Middle frontal gyrus (tissue), 1 donor: ENCODE measurements at regions not wholly inside any gene's neighbourhood (a gene's known extent, or its start where the extent isn't known, plus 50 kb on each side); places are given as distances from the start of the nearest gene placed in this dataset.
"Not testable (repeated sequence)": the region's sequence is repeated elsewhere in the genome, so short reads cannot be mapped to it uniquely, and the experiment has no call there.

Source experiments
- DNase-seq: peaks from one replicate; pipeline ENCODE4 v3.0.0-alpha.2; 2015; ENCODE audit warnings: low spot score; ENCODE audit errors: extremely low spot score

DNA sequence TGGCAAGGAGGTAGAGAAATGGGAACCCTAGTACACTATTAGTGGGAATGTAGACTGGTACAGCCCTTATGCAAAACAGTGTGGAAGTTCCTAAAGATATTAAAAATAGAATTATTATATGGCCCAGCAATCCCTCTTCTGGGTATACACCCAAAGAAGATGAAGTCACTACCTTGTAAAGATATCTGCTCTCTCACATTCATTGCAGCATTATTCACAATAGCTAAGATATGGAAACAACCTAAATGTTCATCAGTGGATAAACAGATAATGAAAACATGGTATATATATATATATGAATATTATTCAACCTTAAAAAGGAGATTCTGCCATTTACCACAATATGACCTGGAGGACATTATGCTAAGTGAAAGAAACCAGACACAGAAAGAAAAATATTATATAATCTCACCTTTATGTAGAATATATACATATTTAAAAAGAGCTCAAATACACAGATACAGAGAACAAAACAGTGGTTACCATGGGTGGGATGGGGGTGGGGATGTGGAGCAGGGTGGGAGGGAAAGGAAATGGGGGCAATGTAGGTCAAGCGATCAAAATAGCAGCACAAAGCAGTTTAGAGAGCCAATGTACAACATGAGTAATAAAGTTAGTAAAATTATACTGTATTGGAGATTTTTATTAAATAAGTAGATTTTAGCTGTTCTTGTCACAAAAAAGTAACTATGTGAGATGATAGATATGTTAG, 138.6 kb downstream of the SPRY1 start:
- DNase-seq = no peak

DNA sequence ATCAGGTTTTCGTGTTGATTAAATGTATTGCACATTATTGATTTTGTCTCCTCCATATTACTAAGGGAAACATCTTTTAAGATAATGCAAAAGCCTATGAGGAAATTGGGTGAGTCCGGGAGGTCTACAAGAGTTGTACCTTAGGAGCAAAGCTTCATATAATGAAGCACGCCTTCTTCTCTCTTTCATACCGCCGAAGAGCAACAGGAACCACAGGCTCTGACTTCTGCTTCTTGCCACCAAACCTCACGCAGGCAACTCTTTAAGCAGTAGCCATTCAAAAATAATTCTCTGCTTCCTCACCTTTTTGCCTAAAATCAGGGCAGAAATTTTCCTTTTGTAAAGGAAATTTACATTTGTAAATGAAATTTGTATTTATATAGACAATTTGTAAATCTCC, 139.6 kb downstream of the SPRY1 start:
- DNase-seq = no peak

DNA sequence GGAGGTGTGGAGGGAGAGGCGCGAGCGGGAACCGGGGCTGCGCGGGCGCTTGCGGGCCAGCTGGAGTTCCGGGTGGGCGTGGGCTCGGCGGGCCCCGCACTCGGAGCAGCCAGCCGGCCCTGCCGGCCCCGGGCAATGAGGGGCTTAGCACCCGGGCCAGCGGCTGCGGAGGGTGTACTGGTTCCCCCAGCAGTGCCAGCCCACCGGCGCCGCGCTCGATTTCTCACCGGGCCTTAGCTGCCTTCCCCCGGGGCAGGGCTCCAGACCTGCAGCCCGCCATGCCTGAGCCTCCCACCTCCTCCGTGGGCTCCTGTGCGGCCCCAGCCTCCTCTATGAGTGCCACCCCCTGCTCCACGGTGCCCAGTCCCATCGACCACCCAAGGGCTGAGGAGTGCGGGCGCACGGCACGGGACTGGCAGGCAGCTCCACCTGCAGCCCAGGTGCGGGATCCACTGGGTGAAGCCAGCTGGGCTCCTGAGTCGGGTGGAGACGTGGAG, 141.4 kb downstream of the SPRY1 start:
- not testable (repeated sequence) for DNase-seq

DNA sequence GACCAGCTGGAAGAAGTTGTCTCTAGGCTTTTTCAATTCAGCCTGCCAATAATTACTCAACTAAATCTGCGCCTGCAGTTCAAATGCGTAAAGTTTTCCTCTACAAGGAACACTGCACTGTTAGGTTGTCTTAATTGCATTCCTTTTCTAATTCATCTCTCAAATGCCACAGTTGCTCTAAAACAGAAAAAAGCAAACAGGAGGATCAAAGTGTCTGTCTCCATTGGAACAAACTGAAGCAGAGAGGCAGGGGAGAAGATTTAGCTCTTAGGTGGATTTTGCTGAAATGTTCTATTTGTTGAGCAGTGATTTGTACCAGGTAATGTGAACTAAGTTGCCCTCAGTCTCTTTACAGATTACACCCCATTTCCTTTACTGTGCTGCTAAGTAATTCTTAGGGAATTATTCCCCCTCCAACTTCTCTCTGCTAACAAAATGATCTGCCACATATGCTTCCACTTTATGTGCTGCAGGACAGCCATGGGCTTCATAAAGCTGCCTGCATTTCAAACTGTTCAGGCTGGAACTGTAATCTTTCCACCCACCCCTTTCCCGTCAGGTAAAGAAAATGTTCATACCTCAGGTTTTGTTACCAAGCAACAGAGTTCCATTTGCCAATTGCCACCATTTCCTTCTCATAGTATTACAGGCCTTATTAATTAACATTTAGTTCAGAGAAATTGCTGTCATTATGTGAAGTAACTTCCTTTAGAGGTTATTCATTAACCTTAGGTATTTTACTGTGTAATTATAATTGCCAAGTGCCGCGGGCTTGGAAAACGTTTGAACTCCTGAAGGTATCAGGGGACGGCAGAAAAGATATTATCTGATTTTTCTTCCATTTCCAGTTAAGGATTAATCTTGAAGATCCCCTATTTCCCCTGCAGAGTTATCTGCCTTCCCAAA, 149.3 kb downstream of the SPRY1 start:
- no peak for DNase-seq

DNA sequence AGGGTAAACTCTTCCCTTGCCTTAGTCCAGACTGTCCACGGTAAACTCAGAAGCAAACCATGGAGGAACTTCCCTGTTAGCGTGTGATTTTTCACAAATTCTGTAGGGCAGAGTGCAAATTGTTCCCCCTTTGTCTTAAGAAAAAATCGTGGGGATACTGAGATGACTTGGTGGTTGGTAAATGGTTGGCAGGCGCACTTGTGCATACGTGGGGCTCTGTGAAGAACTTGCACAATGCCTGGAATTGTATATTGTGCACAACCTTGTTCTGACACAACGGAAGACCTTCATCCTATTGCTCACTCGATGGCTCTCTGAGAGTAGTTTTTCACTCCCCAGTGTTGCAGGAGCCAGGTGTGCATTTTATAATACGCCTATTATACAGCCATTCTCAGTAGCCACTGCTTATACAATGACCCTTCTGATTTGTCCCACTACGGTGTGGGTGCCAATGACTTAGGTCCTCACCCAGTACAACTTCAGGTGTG, 150.0 kb downstream of the SPRY1 start:
- DNase-seq = no peak

DNA sequence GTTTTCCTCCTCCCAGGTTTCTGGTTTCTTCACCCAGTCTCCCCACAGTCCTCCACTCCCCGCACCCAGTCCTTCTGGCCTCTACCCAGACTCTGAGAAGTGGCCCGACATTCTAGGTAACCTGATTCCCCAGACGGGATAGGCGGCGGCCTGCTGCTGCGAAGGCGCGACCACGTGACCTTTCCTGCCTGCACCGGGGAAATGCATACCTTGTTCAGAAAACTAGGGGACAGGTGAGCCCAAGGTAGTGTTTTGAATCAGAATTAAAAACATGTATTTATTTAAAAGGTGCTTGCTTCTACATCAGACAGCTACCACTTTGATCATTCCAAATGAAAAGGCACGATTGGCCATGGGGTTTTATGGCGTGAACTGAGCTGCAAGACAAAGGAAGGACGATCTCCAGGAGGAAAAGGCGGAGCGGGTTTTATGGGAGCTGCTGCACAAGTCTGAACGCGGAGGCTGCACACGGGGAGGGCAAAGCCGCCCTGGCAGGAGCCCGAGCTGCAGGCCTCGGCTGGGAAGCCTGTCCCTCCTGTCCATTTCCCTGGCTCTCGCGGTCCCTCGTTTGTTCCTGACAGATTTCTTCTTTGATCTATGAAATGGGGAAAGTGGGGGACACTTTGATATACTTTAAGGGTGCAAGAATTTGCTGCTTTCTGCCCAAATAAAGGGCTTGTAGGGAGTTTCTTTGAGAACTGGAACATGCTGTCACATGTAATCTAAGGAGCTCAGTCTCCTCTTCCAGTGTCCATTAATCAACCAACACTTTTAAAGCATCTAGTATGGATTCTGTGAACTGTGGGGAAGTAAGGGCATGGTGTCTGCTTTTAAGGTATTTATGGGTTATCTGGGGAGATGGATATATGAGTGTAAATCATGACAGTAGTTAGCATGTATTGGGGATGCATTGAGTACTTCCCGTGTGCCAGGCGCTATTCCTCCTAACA, 150.9 kb downstream of the SPRY1 start:
- DNase-seq = no peak

DNA sequence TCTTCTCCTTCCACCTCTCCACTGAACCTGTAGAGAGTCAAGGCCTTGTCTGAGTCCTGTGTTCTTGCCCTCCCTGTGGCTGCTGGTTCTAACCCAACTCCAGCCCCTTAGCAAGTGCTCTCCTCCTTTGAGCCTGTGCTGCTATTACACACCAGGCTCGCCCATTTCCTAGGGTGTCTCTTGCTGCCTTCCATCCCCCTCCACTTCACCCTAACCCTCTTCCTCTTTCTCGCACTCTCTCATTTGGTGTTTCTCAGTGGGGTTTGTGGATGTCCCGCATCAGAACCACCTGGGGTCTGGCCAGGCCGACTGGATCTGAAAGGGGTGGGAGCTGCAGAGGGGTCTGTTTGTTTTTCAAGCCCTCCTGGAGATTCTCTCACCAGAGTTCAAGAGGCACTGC, 156.7 kb downstream of the SPRY1 start:
- DNase-seq = no peak

DNA sequence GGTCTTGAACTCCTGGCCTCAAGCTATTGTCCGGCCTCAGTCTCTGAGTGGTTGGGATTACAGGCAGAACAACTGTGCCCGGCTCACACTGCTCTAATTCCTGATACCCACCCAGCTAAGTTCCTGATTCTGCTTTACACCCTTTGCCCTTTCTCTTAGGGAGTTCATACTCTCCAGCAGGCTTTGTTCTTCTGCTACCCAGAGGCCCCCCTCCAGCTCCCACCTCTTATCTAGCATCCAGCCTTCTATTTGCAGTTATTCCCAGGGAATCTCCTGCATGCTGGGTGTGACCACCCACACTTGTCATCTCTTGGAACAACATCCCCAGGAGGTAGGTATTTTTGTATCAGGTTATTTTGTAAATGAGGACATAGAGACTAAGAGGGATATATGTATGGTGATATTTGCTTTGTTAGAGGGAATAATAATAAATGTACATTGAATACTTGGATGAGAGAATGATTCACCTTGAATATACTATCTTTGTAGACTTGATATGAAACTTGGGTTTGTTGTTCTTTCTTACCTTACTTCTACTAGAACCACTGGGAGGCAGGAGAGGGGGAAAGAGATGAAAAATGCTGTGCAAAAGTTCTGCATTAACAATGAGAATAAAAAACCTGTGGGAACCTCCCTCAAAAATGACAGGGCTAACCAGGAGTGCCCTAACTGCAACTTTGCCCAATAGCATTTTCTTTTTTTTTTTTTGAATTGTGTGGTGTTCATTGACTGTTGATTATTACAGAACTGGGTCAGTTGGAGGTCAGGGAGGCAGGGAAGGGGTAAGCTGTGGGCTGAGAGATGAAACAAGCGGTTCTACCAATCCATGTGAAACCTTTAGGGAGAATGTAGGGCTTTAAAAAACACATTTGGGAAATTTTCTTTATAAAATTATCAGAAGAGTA, 157.4 kb downstream of the SPRY1 start:
- no peak for DNase-seq

DNA sequence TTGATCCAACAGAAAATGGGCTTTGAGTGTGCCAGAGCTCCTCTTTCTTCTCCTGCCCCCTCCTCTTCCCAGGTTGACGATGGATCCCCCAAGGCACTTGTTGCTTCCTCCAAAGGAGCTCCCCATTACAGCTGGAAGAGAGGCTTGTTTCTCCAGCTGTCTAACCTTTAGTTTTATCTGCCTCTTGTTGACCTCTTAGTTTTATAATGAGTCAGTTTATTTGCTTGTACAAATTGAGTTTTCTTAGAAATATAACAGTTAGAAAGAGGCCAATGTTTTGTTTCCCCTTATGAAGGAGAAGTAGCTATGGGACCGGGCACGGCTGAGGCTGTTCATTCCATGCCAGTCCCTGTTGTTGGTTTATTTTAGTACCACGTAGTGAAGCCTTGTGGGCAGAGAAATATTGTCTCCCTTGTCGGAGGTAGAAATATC, 158.2 kb downstream of the SPRY1 start:
- DNase-seq = no peak

DNA sequence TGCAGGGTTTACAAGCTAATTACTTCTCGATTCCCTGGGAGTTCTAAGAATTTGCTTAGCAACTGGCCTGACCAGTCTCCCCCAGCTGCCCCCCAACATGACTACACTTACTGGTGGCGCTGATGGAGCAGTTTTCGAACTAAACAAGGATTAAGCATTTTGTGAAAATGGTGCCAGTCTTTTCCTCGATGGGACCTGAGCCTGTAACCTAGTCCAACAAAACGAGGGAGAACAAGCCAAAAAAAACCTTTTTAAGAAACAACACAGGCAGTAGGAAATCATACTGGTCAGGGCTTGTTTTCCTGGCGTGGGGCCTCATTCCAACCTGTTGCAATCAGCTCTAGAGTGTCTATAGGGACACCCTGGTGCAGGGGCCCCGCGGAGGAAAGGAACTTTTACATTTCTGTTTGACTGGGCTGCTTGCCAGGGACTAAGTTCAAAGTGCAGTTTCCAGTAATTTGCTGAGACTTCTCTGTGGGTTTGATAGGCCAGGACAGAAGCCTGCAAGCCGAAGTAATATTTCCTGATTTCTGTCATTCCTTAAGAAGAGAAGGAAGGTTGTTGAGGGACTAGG, 158.7 kb downstream of the SPRY1 start:
- DNase-seq = no peak

DNA sequence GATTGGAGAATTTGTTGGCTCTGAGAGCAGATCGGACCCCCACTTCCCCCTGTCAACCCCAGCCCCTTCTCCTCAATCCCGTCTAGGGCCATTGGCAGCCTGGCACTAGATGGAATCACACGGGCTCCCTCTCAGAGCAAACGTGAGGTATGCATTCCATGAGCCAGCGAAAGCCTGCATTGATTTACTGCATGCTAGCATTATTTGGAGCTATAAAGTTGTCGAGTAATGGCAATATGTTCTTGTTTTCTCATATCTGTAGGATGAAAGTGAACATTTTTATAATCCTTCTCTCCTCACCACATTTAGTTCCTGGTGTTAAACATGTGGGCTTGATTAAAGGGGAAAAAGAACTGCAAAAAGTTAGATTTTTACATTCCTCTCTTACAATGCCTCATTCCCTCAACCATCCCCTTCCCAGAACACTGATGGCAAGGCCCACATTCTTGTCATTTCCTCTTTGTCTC, 159.2 kb downstream of the SPRY1 start:
- no peak for DNase-seq

DNA sequence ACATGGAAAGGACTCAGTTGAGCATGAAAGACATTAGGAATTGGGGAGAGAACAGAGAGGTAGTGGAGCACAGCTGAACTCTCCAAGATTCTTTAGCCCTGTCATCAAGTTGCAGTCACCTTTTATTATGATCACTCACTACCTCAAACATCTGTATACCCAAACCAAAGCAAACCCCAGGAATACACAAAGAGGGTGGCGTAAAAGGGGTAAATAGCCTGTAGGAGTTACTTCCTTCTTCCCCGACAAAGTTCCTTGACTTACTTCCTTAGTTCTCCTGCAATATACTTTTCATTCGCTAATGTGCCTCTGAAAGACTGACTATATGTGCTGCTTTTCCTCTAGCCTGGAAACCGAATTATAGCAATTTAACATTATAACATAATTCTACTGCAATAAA, 159.9 kb downstream of the SPRY1 start:
- DNase-seq = no peak

DNA sequence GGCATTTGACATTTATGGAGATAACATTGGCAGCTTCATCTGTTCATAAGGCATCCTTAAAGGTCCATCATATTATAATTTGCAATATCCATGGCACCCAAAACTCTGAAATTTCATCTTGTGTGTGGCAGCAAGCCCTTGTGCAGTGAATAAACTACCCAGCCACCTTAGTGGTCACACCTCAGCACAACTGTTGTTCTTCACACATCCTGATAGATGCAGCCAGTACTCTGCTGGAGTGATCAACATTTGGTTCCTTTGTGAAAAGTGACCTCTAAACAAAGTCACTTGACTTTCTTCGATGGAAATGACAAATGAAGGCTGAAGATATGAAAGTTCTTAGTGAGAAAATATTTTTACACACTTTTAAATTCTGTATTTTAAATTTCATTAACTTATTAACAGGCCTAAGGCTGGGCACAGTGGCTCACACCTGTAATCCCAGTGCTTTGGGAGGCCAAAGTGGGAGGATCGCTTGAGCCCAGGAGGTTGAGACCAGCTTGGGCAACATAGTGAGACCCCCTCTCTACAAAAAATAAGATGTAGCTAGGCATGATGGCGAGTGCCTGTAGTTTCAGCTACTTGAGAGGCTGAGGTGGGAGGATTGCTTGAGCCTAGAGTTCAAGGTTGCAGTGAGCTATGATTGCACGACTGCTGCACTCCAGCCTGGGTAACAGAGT, 161.4 kb downstream of the SPRY1 start:
- DNase-seq = no peak

DNA sequence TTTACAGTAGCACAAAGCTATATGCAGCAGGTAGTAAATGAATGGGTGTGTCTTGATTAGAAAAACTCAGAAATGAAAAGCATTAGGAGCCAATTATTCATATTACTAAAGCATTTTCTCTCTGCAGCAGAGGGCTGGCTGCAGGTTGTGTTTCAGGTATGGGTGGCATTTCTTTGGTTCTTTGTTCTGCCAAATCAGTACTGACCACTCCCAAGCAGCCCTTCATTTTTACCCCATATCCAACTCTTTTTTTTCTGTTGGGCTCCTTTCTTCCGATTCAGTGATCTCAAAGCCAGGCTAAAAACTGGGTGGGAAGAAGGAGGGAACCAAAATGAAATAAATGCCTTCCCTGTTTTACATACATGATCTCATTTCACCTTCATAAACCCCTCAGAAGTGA, 162.3 kb downstream of the SPRY1 start:
- DNase-seq = no peak

DNA sequence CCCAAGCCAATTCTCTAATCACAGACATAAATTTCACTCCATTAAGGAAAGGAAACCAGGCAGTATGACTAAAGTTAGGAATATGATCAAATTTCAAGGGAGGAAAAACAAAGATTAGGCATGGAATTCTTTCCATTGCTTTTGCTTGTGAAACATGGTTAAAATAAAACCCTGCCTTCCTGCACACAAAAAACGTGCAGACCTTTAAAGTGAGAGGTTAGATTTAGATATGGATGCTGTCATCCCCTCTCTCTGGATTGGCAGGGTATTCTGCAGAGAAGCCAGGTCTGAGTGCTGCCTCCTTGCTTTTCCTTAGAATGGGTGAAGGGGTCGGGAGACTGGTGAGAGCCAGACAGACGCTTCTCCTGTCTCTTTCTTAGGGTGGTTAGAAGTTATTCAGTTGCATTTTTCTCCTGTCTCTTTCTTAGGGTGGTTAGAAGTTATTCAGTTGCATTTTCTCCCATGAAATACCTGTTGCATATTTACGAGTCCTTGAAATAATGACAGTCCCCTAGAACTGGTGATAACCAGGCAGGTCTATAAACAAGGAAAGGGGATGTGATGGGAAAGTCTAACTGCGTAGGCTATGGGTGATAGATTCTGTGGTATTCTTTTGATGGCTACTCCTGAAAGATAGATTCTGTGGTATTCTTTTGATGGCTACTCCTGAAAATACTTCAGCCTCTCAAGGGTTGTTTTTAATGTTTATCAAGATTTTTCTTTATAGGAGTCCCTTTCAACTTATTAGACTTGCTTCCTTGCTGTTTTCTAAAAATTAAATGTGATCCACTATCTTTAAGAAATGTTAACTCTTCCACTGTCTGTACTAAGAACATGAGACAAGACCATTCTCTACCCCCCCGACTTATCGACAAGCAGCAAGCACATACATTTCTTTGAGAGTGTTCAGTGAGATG, 163.6 kb downstream of the SPRY1 start:
- no peak for DNase-seq

DNA sequence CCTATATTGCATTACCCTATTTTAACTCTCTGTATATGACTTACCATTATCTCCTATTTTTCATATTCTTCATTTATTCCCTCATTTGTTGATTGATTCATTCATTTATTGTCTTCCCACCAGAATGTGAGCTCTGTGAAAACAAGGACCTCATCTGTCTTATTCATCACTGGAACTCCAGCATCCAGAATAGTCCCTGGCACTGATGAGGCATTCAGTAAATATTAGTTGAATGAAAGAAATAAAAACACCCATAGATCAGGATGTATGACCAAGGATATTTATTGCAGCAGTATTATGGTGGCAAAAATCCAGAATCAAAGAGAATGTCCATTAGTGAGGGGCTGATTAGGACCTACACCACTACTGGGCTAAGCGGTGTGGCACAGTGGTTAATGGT, 164.9 kb downstream of the SPRY1 start:
- no peak for DNase-seq

DNA sequence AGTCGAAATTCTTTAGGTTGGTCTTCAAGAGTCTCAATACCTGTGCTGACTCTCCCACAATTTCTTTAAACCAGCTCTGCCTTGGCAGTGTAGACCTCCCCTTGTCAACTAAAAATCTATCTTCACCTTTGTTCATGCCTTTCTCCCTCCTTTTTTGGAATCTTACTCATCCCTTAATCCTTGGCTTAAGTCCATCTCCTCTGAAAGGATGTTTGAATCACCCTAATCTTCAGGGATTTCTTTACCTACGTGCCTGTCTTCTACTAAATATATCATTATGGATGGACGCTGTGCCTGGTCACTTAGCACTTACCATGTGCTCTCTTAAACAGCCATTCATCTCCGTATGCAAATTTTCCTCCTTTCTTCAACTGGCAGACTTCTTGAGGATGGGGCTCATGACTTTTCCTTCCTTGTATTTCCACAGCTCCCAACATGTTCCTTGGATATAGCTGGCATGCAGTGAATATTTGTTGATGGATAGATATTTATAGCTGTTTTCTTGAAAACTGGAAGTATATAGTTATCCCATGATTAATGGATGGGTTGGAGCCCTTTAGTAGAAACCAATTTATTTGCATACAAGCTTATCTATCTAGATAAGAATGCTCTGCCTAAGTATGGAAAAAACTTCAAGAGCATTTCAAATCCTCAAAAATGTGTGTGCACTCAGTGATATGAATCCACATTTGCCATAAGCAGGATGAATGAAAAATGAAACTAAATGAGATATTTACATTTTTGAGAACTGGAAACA, 166.6 kb downstream of the SPRY1 start:
- DNase-seq = no peak
